H1 (cell line): ENCODE measurements at regions not wholly inside any gene's neighbourhood (a gene's known extent, or its start where the extent isn't known, plus 50 kb on each side); places are given as distances from the start of the nearest gene placed in this dataset.

ENCODE experiments used
- CTCF ChIA-PET: fragments of 300-600 bp; sonication (Branson Sonifier 250); formaldehyde crosslinking; loops from one replicate; lab custom pipeline; 2021; ENCODE audit not compliant: partially characterized antibody; lab: Charles Lee
- POLR2A ChIA-PET: fragments of 300-600 bp; sonication (Branson Sonifier 250); formaldehyde crosslinking; loops from one replicate; lab custom pipeline; 2021; ENCODE audit warnings: inconsistent platforms; ENCODE audit not compliant: partially characterized antibody; lab: Charles Lee
- DNase-seq, 2 experiments: peaks; one replicate each; pipeline versions ENCODE4 v3.0.0 to v3.0.0-alpha.2; 2010 to 2022; ENCODE audit warnings: low spot score in 2 of 2, low read depth in 1 of 2, mixed read lengths in 1 of 2
- FAIRE-seq: peaks from 2 replicates; lab custom pipeline; 2011; peaks lifted over from hg19 to GRCh38; lab: Jason Lieb, UNC
- H2AFZ ChIP-seq: 2 replicates; pipeline ENCODE4 v1.8.1; 2012; ENCODE audit warnings: low read length, inconsistent platforms
- H2AK5ac ChIP-seq: 2 replicates; pipeline ENCODE4 v1.6.1; 2013; ENCODE audit warnings: low read depth, low read length
- H2BK120ac ChIP-seq: replicated peaks from 2 replicates; pipeline ENCODE3; 2013; ENCODE audit warnings: low read depth, low read length, inconsistent platforms
- H2BK12ac ChIP-seq: 2 replicates; pipeline ENCODE4 v1.6.1; 2013; ENCODE audit warnings: low read depth, low read length
- H2BK15ac ChIP-seq: 2 replicates; pipeline ENCODE4 v1.6.1; 2013; ENCODE audit warnings: low read length
- H2BK20ac ChIP-seq: 2 replicates; pipeline ENCODE4 v1.6.1; 2013; ENCODE audit warnings: low read length
- H2BK5ac ChIP-seq: 2 replicates; pipeline ENCODE4 v1.6.1; 2013; ENCODE audit warnings: low read depth, low read length
- H3K14ac ChIP-seq: 2 replicates; pipeline ENCODE4 v1.6.1; 2013; ENCODE audit warnings: inconsistent platforms; ENCODE audit not compliant: insufficient read length
- H3K18ac ChIP-seq: 2 replicates; pipeline ENCODE4 v1.6.1; 2013; ENCODE audit warnings: low read length; ENCODE audit errors: extremely low read depth
- H3K23ac ChIP-seq: 2 replicates; pipeline ENCODE4 v1.6.1; 2013; ENCODE audit warnings: inconsistent platforms; ENCODE audit not compliant: insufficient read length
- H3K23me2 ChIP-seq: 2 replicates; pipeline ENCODE4 v1.6.1; 2013; ENCODE audit warnings: low read depth, low read length
- H3K27ac ChIP-seq: 2 replicates; pipeline ENCODE4 v1.6.1; 2011; ENCODE audit warnings: low read depth, low read length, inconsistent platforms
- H3K27me3 ChIP-seq, 4 experiments: replicated peaks in 1 of 4; 1 replicate in 1 of 4; 2 replicates in 3 of 4; pipeline versions ENCODE4 v1.6.1 to v1.8.1; 2011 to 2013; ENCODE audit warnings: low read length in 3 of 4, mild to moderate bottlenecking in 3 of 4, inconsistent platforms in 2 of 4, mixed read lengths in 2 of 4, moderate library complexity in 1 of 4; ENCODE audit not compliant: control insufficient read depth in 3 of 4, insufficient read depth in 3 of 4; ENCODE audit errors: extremely low read depth in 1 of 4
- H3K36me3 ChIP-seq, 4 experiments: 2 replicates each; pipeline versions ENCODE4 v1.6.1 to v1.8.1; 2011 to 2013; ENCODE audit warnings: mild to moderate bottlenecking in 4 of 4, low read length in 3 of 4, moderate library complexity in 2 of 4, control low read depth in 1 of 4, inconsistent platforms in 1 of 4; ENCODE audit not compliant: insufficient read depth in 4 of 4, control insufficient read depth in 2 of 4
- H3K4ac ChIP-seq: replicated peaks from 2 replicates; pipeline ENCODE3; 2013; ENCODE audit warnings: low read length, low read depth, mixed read lengths, inconsistent platforms; ENCODE audit not compliant: insufficient read length
- H3K4me1 ChIP-seq, 4 experiments: replicated peaks in 1 of 4; 1 replicate in 1 of 4; 2 replicates in 3 of 4; pipeline versions ENCODE4 v1.6.1 to v1.8.1; 2011 to 2013; ENCODE audit warnings: low read length in 3 of 4, inconsistent platforms in 2 of 4, mixed read lengths in 1 of 4; ENCODE audit not compliant: insufficient read depth in 4 of 4, control insufficient read depth in 3 of 4
- H3K4me2 ChIP-seq, 2 experiments: 2 replicates each; pipeline versions ENCODE4 v1.6.1 to v1.8.1; 2011 to 2013; ENCODE audit warnings: low read depth in 2 of 2, low read length in 2 of 2, control low read depth in 1 of 2, inconsistent platforms in 1 of 2, mild to moderate bottlenecking in 1 of 2; ENCODE audit not compliant: insufficient read depth in 1 of 2
- H3K4me3 ChIP-seq, 4 experiments: fragments of 200-600, 300-600 bp in 1 of 4; sonication (generic), shearing (Covaris generic), sonication (Bioruptor Twin) in 1 of 4; 2 replicates each; pipeline versions ENCODE4 v1.5.1 to v1.8.1; 2011 to 2016; ENCODE audit warnings: low read length in 4 of 4, low read depth in 3 of 4, control low read depth in 2 of 4, inconsistent platforms in 2 of 4, mild to moderate bottlenecking in 2 of 4, mixed read lengths in 1 of 4, moderate library complexity in 1 of 4; ENCODE audit not compliant: insufficient read depth in 2 of 4; ENCODE audit errors: extremely low read depth in 1 of 4
- H3K56ac ChIP-seq: replicated peaks from 2 replicates; pipeline ENCODE3; 2013; ENCODE audit warnings: low read depth, mild to moderate bottlenecking, mixed read lengths, low read length, inconsistent platforms; ENCODE audit not compliant: insufficient read length
- H3K79me1 ChIP-seq: 2 replicates; pipeline ENCODE4 v1.6.1; 2013; ENCODE audit warnings: low read depth, low read length, control low read depth
- H3K79me2 ChIP-seq, 2 experiments: 2 replicates each; pipeline versions ENCODE4 v1.6.1 to v1.8.1; 2012 to 2013; ENCODE audit warnings: low read length in 2 of 2, mild to moderate bottlenecking in 2 of 2, inconsistent platforms in 1 of 2; ENCODE audit not compliant: insufficient read depth in 2 of 2, control insufficient read depth in 1 of 2
- H3K9ac ChIP-seq, 4 experiments: replicated peaks in 1 of 4; 1 replicate in 1 of 4; 2 replicates in 3 of 4; pipeline versions ENCODE4 v1.6.1 to v1.8.1; 2011 to 2013; ENCODE audit warnings: low read depth in 3 of 4, low read length in 3 of 4, control low read depth in 2 of 4, mild to moderate bottlenecking in 2 of 4, moderate library complexity in 2 of 4, inconsistent platforms in 1 of 4; ENCODE audit errors: extremely low read depth in 1 of 4
- H3K9me3 ChIP-seq, 2 experiments: 2 replicates each; pipeline versions ENCODE4 v1.6.1 to v1.8.1; 2012 to 2013; ENCODE audit warnings: mild to moderate bottlenecking in 2 of 2, moderate library complexity in 2 of 2, control low read depth in 1 of 2, inconsistent platforms in 1 of 2, low read depth in 1 of 2, low read length in 1 of 2, mixed read lengths in 1 of 2; ENCODE audit not compliant: insufficient read depth in 2 of 2
- H4K20me1 ChIP-seq, 2 experiments: replicated peaks in 1 of 2; 2 replicates each; pipeline versions ENCODE3 to v1.8.1; 2011 to 2013; ENCODE audit warnings: inconsistent platforms in 2 of 2, low read length in 2 of 2, mild to moderate bottlenecking in 1 of 2; ENCODE audit not compliant: insufficient read depth in 2 of 2, control insufficient read depth in 1 of 2
- H4K5ac ChIP-seq: 2 replicates; pipeline ENCODE4 v1.6.1; 2013; ENCODE audit warnings: low read length, low read depth, mixed read lengths, inconsistent platforms; ENCODE audit not compliant: insufficient read length
- H4K8ac ChIP-seq: 2 replicates; pipeline ENCODE4 v1.8.0; 2013; ENCODE audit warnings: mild to moderate bottlenecking, moderate library complexity, low read length, inconsistent platforms; ENCODE audit not compliant: insufficient read depth; ENCODE audit errors: extremely low read depth
- H4K91ac ChIP-seq: replicated peaks from 2 replicates; pipeline ENCODE3; 2013; ENCODE audit warnings: low read length, mixed read lengths, inconsistent platforms; ENCODE audit not compliant: insufficient read length
- POLR2A ChIP-seq, 2 experiments: IDR thresholded peaks; 1 replicate in 1 of 2; 2 replicates in 1 of 2; pipeline ENCODE4 v1.6.1; 2011; ENCODE audit warnings: low read depth in 2 of 2, low read length in 2 of 2, mild to moderate bottlenecking in 2 of 2; ENCODE audit errors: control extremely low read depth in 1 of 2
- SAP30 ChIP-seq: fragments of 300-600 bp; sonication (generic); IDR thresholded peaks from 2 replicates; pipeline ENCODE4 v1.7.1; 2012; ENCODE audit warnings: low read length, moderate library complexity, mild to moderate bottlenecking, inconsistent platforms; ENCODE audit not compliant: insufficient read depth, insufficient replicate concordance
- WGBS, 2 experiments: shearing (Covaris generic) in 1 of 2; methylation state at CpG; one replicate each; pipeline versions ENCODE4 v1.1.6 to v1.1.7; 2013 to 2015; ENCODE audit warnings: low lambda C conversion rate in 2 of 2, mixed read lengths in 2 of 2, inconsistent platforms in 1 of 2, low coverage in 1 of 2, missing lambda C conversion rate in 1 of 2; ENCODE audit not compliant: insufficient replicate concordance in 2 of 2, insufficient coverage in 1 of 2, insufficient read length in 1 of 2; ENCODE audit errors: extremely low coverage in 1 of 2, missing lambda C conversion rate in 1 of 2; 5-methylcytosine and 5-hydroxymethylcytosine counted together

DNA sequence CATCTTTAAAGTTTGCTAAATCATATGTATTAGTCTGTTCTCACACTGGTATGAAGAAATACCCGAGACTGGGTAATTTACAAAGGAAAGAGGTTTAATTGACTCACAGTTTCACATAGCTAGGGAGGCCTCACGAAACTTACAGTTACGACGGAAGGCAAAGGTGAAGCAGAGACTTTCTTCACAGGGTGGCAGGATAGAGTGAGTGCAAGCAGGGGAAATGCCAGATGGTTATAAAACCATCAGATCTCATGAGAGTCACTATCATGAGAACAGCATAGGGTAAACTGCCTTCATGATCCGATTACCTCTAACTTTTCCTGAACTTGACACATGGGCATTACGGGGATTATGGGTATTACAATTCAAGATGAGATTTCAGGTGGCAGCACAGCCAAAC lies 1075.2 kb upstream of the NRXN1 start:
- CTCF ChIA-PET = no interaction called here
- no peak overlapping the region for H4K91ac ChIP-seq
- whole genome bisulfite sequencing, 2 experiments = 85% methylated on average over 6 of the region's 6 CpGs; no CpG with 5 or more reads in 1 of the 2 experiments

More for the DNA sequence above, 1075.2 kb upstream of the NRXN1 start:
- H2BK20ac ChIP-seq = no peak overlapping the region
- no peak overlapping the region for H2BK12ac ChIP-seq
- H4K5ac ChIP-seq = no peak overlapping the region
- no peaks in the 10 kb centered on the region for H3K9me3 ChIP-seq
- POLR2A ChIA-PET = interaction anchor here (0.7 kb wide), 1 partner anchor 54 kb away, joined by 3 read pairs; no protein-coding TSS in a partner anchor
- H4K8ac ChIP-seq = no peak overlapping the region
- H3K4me1 ChIP-seq = no peaks in the 10 kb centered on the region
- DNase-seq (no peak), FAIRE-seq (no peak)
- H3K14ac ChIP-seq = no peak overlapping the region
- H3K79me1 ChIP-seq = no peaks in the 10 kb centered on the region
- H2BK15ac ChIP-seq = no peak overlapping the region
- no peaks in the 10 kb centered on the region for H3K79me2 ChIP-seq
- H3K27ac ChIP-seq = no peak overlapping the region
- no peaks in the 10 kb centered on the region for H3K27me3 ChIP-seq
- H3K9ac ChIP-seq = no peak overlapping the region
- no peak overlapping the region for H3K56ac ChIP-seq
- H3K18ac ChIP-seq = no peak overlapping the region
- H3K36me3 ChIP-seq = no peaks in the 10 kb centered on the region
- no peak overlapping the region for H2BK120ac ChIP-seq
- no peak overlapping the region for H2BK5ac ChIP-seq
- no peak overlapping the region for H2AK5ac ChIP-seq
- no peak for TF ChIP-seq POLR2A (IDR thresholded peaks at IDR 0.05; ENCODE audit: control extremely low read depth in 1 of 2, low read depth in 2 of 2, low read length in 2 of 2)
- no peak for TF ChIP-seq SAP30
- H3K23me2 ChIP-seq = no peaks in the 10 kb centered on the region
- no peaks in the 10 kb centered on the region for H4K20me1 ChIP-seq
- no peak overlapping the region for H3K4ac ChIP-seq
- H3K23ac ChIP-seq = no peak overlapping the region
- H3K4me3 ChIP-seq = no peak overlapping the region
- 0 out of 2 replicates have a peak overlapping the region, but pooled peaks have one; percentile 24 for H2AFZ ChIP-seq
- no peak overlapping the region for H3K4me2 ChIP-seq
